Right forelimb (tissue), 1 donor: ENCODE measurements at regions not wholly inside any gene's neighbourhood (a gene's known extent, or its start where the extent isn't known, plus 50 kb on each side); places are given as distances from the start of the nearest gene placed in this dataset.

Source experiments
- DNase-seq: peaks from one replicate; pipeline ENCODE4 v3.0.0-alpha.2; 2018

DNA sequence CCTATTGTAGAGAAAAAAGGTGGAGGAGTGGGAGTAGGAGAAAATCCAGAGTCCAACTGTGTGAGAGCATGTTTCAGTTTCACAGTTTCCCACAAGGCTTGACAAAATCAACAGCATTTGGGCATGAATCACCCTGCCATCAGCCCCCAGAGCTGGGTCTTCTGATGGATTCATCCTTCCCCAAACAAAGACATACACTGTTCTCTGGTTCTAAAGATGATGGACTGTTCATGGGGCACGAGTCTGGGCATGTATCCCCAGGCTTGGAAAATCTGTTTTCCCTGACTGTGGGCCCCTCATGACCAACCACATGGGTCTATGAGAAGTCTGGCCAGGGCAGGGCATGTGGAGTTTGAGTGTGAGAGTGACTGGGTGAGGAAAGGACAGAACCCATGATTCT lies 210.4 kb upstream of the IRX5 start:
- no peak for DNase-seq

DNA sequence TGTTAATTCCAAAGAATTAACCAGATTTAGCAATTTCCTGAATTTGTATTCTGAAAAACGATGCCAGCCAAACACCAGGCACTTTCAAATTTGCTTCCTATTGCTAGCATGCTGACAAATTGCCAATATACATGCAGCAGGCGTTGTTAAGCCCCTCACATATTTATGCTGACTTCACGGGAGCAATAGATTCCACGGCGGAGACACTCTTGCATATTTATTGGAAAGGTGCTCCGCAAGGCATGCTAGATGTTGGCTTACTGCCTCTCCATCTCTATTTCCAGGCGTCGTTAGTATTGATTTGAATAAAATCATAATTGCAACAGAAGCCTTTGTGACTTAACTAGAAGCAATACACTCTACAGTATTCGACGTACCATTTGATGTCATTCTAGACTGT lies 211.0 kb upstream of the IRX5 start:
- no peak for DNase-seq

- no peak for DNase-seq
These were observed 212.3 kb upstream of the IRX5 start for GRCh38 chr16:54718376-54718775.

GRCh38 chr16:54715011-54715410 lies 215.7 kb upstream of the IRX5 start:
- DNase-seq, result no peak

- DNase-seq, result no peak
These were observed 217.8 kb upstream of the IRX5 start for GRCh38 chr16:54712866-54713265.

GRCh38 chr16:54707813-54708212 lies 222.9 kb upstream of the IRX5 start:
- DNase-seq, result no peak

- no peak for DNase-seq
These were observed 224.3 kb upstream of the IRX5 start for GRCh38 chr16:54706406-54706805.

GRCh38 chr16:54703339-54703738 lies 227.3 kb upstream of the IRX5 start:
- DNase-seq, result no peak

DNA sequence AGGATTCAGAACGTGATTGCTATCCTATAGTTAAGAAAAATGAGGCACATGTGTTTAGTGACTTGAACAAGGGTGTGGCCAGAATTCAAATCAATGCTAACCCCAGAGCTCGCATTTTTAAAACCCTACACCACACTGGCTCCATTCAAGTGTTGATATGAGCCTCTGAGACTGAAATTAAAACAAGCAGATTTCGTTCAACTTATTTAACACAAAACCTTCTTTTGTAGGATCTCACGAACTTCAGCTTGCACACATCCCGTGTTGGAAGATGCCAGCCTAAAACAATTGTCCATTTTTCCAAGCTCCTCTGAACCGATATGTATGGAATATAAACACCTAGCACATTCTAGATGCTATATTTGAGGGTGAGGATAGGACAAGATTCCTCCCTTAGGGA lies 231.0 kb upstream of the IRX5 start:
- no peak for DNase-seq

DNA sequence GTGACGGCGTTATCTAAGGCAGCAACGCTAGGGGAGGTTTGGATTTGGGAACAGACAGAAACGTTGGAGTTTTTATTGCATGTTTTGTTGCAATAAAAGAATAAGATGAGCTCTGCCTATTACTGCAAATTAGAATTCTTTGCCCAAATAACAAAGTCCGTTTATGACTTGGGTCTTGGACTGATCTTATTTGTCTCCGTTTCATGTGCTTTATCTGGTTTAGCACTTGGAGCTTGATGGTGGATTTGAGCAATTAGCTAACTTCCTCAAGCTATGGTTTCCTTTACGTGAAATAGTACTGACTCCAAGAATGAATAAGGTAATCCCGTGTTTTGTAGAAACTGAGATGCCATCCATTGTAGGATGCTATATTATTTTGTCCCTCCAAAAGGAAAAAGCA lies 233.0 kb upstream of the IRX5 start:
- no peak for DNase-seq

- no peak for DNase-seq
These were observed 233.7 kb upstream of the IRX5 start for GRCh38 chr16:54696970-54697369.

GRCh38 chr16:54696522-54696921 lies 234.1 kb upstream of the IRX5 start:
- DNase-seq, result no peak

GRCh38 chr16:54694651-54695050 lies 236.0 kb upstream of the IRX5 start:
- DNase-seq, result no peak

- DNase-seq, result no peak
These were observed 236.8 kb upstream of the IRX5 start for GRCh38 chr16:54693864-54694263.

DNA sequence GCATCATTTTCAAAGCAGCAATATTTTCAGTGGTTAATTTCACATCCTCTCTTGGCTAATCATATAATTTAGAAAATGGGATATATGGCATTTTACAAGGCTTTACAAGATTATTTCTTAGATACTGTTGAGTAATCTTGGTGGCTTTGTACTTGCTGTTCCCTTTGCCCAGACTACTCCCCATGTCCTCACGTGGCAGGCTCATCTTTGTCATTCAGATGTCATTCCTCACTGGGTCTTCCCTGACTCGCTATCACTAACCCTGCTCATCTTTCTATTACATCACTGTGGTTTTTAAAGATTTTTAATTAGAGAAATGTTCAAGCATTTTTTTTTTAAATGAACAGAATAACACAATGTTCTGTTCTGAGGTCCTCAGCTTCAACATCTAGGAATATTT lies 240.0 kb upstream of the IRX5 start:
- no peak for DNase-seq

- DNase-seq, result no peak
These were observed 240.4 kb upstream of the IRX5 start for GRCh38 chr16:54690306-54690705.

GRCh38 chr16:54689072-54689865 lies 241.4 kb upstream of the IRX5 start:
- no peak for DNase-seq

DNA sequence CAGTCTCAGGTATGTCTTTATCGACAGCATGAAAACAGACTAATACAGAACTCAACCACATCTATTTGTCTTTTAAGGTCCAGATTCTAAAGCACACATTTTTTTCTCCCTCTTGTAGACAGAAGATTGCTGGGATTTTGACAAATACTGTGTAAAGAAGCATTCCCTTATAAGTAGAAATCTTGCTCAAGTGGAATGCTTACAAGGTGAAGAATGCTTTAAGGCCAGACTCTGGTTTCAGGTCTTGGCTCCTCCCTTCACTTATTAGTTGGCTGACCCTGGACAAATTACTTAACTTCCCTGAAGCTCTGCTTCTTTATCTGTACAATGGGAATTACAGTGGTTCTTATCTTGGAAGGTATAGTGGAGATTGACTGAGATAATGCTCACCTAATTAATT lies 242.3 kb upstream of the IRX5 start:
- DNase-seq, result no peak

- no peak for DNase-seq
These were observed 243.4 kb upstream of the IRX5 start for GRCh38 chr16:54687043-54687899.

DNA sequence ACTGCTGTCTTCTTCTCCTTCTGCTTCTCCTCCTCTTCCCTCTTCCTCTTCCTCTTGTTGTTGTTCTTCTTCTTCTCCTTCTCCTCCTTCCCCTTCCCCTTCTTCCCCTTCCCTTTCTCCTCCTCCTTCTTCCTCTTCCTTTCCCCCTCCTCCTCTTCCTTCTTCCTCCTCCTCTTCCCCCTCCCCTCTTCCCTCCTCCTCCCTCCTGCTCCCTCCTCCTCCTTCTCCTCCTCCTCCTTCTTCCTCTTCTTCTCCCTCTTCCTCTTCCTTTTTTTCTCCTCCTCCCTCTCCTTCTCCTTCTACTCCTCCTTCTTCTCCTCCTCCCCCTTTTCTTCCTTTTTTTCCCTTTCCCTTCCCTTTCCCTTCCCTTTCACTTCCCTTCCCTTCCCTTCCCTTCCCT lies 245.0 kb upstream of the IRX5 start:
- DNase-seq, result no peak

DNA sequence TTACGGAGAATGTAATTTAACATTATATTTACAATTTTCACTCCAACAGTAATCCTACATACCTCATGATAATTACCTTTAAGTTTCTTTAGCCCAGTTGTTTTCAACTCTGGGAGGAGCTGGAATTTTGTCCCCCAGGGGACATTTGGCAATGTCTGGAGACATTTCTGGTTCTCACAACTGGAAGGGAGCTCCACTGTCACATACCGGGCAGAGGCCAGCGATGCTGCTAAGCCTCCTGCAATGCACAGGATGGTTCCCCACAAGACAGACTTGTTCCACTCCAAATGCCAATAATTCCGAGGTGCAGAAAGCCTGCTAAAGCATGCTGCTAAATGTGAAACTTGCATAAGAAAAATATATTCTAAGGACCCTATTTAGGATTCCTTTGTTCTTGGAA lies 251.1 kb upstream of the IRX5 start:
- DNase-seq, result no peak

GRCh38 chr16:54677308-54677950 lies 253.2 kb upstream of the IRX5 start:
- DNase-seq, result no peak

DNA sequence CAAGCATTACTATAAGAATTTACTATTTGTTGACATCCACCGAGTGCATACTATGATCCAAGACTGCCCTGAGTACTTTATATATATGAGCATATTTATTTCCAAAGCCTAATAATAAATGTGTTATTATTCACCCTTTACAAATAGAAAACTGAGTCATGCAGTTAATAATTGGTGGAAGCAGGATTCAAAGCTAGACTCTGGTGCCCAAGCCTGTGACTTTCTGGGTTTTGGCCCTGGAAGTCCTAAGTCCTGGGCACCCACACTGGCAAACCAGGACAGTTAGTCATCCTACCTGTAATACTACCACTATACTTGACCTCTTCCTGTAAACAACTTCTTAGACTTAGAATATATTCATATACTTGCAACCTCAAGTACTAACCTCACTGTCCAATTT lies 257.4 kb upstream of the IRX5 start:
- no peak for DNase-seq

DNA sequence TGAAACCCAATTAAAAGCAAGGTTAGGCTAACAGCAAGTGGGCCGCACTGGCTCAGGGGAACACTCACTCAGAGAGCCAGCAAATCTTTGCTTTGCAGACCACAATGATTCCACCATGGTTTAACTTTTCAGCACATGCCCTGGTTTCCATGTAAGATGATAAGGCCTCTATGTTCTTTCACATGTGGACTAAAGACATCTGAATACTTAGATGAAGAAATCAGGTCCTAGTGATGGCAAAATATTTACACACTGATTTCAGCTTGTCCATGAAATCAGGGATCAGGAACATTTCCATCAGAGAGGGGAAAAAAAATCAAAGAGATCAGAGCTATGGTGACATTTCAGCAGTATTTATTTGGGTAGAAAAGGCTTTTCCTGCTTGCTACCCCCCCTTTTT lies 258.2 kb upstream of the IRX5 start:
- DNase-seq, result no peak
